ENCODE measurements at regions not wholly inside any gene's neighbourhood (a gene's known extent, or its start where the extent isn't known, plus 50 kb on each side); places are given as distances from the start of the nearest gene placed in this dataset.

DNA sequence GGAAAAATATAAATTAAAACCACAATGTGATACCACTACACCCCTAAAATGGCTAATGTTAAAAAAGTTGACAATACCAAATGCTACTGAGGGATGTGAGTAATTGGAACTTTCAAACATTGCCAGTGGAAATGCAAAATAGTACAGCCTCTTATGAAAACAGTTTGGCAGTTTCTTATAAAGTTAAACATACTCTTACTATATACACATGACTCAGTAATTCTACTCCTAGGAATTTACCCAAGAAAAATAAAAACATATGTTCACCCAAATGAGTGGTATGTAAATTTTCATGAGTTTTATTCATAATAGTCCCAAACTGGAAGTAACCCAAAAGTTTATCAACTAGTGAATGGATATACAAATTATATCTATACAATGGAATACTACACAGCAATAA, 228.0 kb downstream of the CYP26B1 start:
- TF ChIP-seq, protein P1, sequence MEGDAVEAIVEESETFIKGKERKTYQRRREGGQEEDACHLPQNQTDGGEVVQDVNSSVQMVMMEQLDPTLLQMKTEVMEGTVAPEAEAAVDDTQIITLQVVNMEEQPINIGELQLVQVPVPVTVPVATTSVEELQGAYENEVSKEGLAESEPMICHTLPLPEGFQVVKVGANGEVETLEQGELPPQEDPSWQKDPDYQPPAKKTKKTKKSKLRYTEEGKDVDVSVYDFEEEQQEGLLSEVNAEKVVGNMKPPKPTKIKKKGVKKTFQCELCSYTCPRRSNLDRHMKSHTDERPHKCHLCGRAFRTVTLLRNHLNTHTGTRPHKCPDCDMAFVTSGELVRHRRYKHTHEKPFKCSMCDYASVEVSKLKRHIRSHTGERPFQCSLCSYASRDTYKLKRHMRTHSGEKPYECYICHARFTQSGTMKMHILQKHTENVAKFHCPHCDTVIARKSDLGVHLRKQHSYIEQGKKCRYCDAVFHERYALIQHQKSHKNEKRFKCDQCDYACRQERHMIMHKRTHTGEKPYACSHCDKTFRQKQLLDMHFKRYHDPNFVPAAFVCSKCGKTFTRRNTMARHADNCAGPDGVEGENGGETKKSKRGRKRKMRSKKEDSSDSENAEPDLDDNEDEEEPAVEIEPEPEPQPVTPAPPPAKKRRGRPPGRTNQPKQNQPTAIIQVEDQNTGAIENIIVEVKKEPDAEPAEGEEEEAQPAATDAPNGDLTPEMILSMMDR (IDR thresholded peaks at IDR 0.05) = no peak
- no peak for TF ChIP-seq POLR2A (IDR thresholded peaks at IDR 0.05)

All from Peyer's patch (tissue), 4 donors.